H1 (cell line): ENCODE measurements at regions not wholly inside any gene's neighbourhood (a gene's known extent, or its start where the extent isn't known, plus 50 kb on each side); places are given as distances from the start of the nearest gene placed in this dataset.

Source experiments
- CTCF ChIA-PET: fragments of 300-600 bp; sonication (Branson Sonifier 250); formaldehyde crosslinking; loops from one replicate; lab custom pipeline; 2021; ENCODE audit not compliant: partially characterized antibody; lab: Charles Lee
- POLR2A ChIA-PET: fragments of 300-600 bp; sonication (Branson Sonifier 250); formaldehyde crosslinking; loops from one replicate; lab custom pipeline; 2021; ENCODE audit warnings: inconsistent platforms; ENCODE audit not compliant: partially characterized antibody; lab: Charles Lee
- DNase-seq, 2 experiments: peaks; one replicate each; pipeline versions ENCODE4 v3.0.0 to v3.0.0-alpha.2; 2010 to 2022; ENCODE audit warnings: low spot score in 2 of 2, low read depth in 1 of 2, mixed read lengths in 1 of 2
- FAIRE-seq: peaks from 2 replicates; lab custom pipeline; 2011; peaks lifted over from hg19 to GRCh38; lab: Jason Lieb, UNC
- H2AFZ ChIP-seq: 2 replicates; pipeline ENCODE4 v1.8.1; 2012; ENCODE audit warnings: low read length, inconsistent platforms
- H2AK5ac ChIP-seq: 2 replicates; pipeline ENCODE4 v1.6.1; 2013; ENCODE audit warnings: low read depth, low read length
- H2BK120ac ChIP-seq: replicated peaks from 2 replicates; pipeline ENCODE3; 2013; ENCODE audit warnings: low read depth, low read length, inconsistent platforms
- H2BK12ac ChIP-seq: 2 replicates; pipeline ENCODE4 v1.6.1; 2013; ENCODE audit warnings: low read depth, low read length
- H2BK15ac ChIP-seq: 2 replicates; pipeline ENCODE4 v1.6.1; 2013; ENCODE audit warnings: low read length
- H2BK20ac ChIP-seq: 2 replicates; pipeline ENCODE4 v1.6.1; 2013; ENCODE audit warnings: low read length
- H2BK5ac ChIP-seq: 2 replicates; pipeline ENCODE4 v1.6.1; 2013; ENCODE audit warnings: low read depth, low read length
- H3K14ac ChIP-seq: 2 replicates; pipeline ENCODE4 v1.6.1; 2013; ENCODE audit warnings: inconsistent platforms; ENCODE audit not compliant: insufficient read length
- H3K18ac ChIP-seq: 2 replicates; pipeline ENCODE4 v1.6.1; 2013; ENCODE audit warnings: low read length; ENCODE audit errors: extremely low read depth
- H3K23ac ChIP-seq: 2 replicates; pipeline ENCODE4 v1.6.1; 2013; ENCODE audit warnings: inconsistent platforms; ENCODE audit not compliant: insufficient read length
- H3K23me2 ChIP-seq: 2 replicates; pipeline ENCODE4 v1.6.1; 2013; ENCODE audit warnings: low read depth, low read length
- H3K27ac ChIP-seq: 2 replicates; pipeline ENCODE4 v1.6.1; 2011; ENCODE audit warnings: low read depth, low read length, inconsistent platforms
- H3K27me3 ChIP-seq, 4 experiments: replicated peaks in 1 of 4; 1 replicate in 1 of 4; 2 replicates in 3 of 4; pipeline versions ENCODE4 v1.6.1 to v1.8.1; 2011 to 2013; ENCODE audit warnings: low read length in 3 of 4, mild to moderate bottlenecking in 3 of 4, inconsistent platforms in 2 of 4, mixed read lengths in 2 of 4, moderate library complexity in 1 of 4; ENCODE audit not compliant: control insufficient read depth in 3 of 4, insufficient read depth in 3 of 4; ENCODE audit errors: extremely low read depth in 1 of 4
- H3K36me3 ChIP-seq, 4 experiments: 2 replicates each; pipeline versions ENCODE4 v1.6.1 to v1.8.1; 2011 to 2013; ENCODE audit warnings: mild to moderate bottlenecking in 4 of 4, low read length in 3 of 4, moderate library complexity in 2 of 4, control low read depth in 1 of 4, inconsistent platforms in 1 of 4; ENCODE audit not compliant: insufficient read depth in 4 of 4, control insufficient read depth in 2 of 4
- H3K4ac ChIP-seq: replicated peaks from 2 replicates; pipeline ENCODE3; 2013; ENCODE audit warnings: low read length, low read depth, mixed read lengths, inconsistent platforms; ENCODE audit not compliant: insufficient read length
- H3K4me1 ChIP-seq, 4 experiments: replicated peaks in 1 of 4; 1 replicate in 1 of 4; 2 replicates in 3 of 4; pipeline versions ENCODE4 v1.6.1 to v1.8.1; 2011 to 2013; ENCODE audit warnings: low read length in 3 of 4, inconsistent platforms in 2 of 4, mixed read lengths in 1 of 4; ENCODE audit not compliant: insufficient read depth in 4 of 4, control insufficient read depth in 3 of 4
- H3K4me2 ChIP-seq, 2 experiments: 2 replicates each; pipeline versions ENCODE4 v1.6.1 to v1.8.1; 2011 to 2013; ENCODE audit warnings: low read depth in 2 of 2, low read length in 2 of 2, control low read depth in 1 of 2, inconsistent platforms in 1 of 2, mild to moderate bottlenecking in 1 of 2; ENCODE audit not compliant: insufficient read depth in 1 of 2
- H3K4me3 ChIP-seq, 4 experiments: fragments of 200-600, 300-600 bp in 1 of 4; sonication (generic), shearing (Covaris generic), sonication (Bioruptor Twin) in 1 of 4; 2 replicates each; pipeline versions ENCODE4 v1.5.1 to v1.8.1; 2011 to 2016; ENCODE audit warnings: low read length in 4 of 4, low read depth in 3 of 4, control low read depth in 2 of 4, inconsistent platforms in 2 of 4, mild to moderate bottlenecking in 2 of 4, mixed read lengths in 1 of 4, moderate library complexity in 1 of 4; ENCODE audit not compliant: insufficient read depth in 2 of 4; ENCODE audit errors: extremely low read depth in 1 of 4
- H3K56ac ChIP-seq: replicated peaks from 2 replicates; pipeline ENCODE3; 2013; ENCODE audit warnings: low read depth, mild to moderate bottlenecking, mixed read lengths, low read length, inconsistent platforms; ENCODE audit not compliant: insufficient read length
- H3K79me1 ChIP-seq: 2 replicates; pipeline ENCODE4 v1.6.1; 2013; ENCODE audit warnings: low read depth, low read length, control low read depth
- H3K79me2 ChIP-seq, 2 experiments: 2 replicates each; pipeline versions ENCODE4 v1.6.1 to v1.8.1; 2012 to 2013; ENCODE audit warnings: low read length in 2 of 2, mild to moderate bottlenecking in 2 of 2, inconsistent platforms in 1 of 2; ENCODE audit not compliant: insufficient read depth in 2 of 2, control insufficient read depth in 1 of 2
- H3K9ac ChIP-seq, 4 experiments: replicated peaks in 1 of 4; 1 replicate in 1 of 4; 2 replicates in 3 of 4; pipeline versions ENCODE4 v1.6.1 to v1.8.1; 2011 to 2013; ENCODE audit warnings: low read depth in 3 of 4, low read length in 3 of 4, control low read depth in 2 of 4, mild to moderate bottlenecking in 2 of 4, moderate library complexity in 2 of 4, inconsistent platforms in 1 of 4; ENCODE audit errors: extremely low read depth in 1 of 4
- H3K9me3 ChIP-seq, 2 experiments: 2 replicates each; pipeline versions ENCODE4 v1.6.1 to v1.8.1; 2012 to 2013; ENCODE audit warnings: mild to moderate bottlenecking in 2 of 2, moderate library complexity in 2 of 2, control low read depth in 1 of 2, inconsistent platforms in 1 of 2, low read depth in 1 of 2, low read length in 1 of 2, mixed read lengths in 1 of 2; ENCODE audit not compliant: insufficient read depth in 2 of 2
- H4K20me1 ChIP-seq, 2 experiments: replicated peaks in 1 of 2; 2 replicates each; pipeline versions ENCODE3 to v1.8.1; 2011 to 2013; ENCODE audit warnings: inconsistent platforms in 2 of 2, low read length in 2 of 2, mild to moderate bottlenecking in 1 of 2; ENCODE audit not compliant: insufficient read depth in 2 of 2, control insufficient read depth in 1 of 2
- H4K5ac ChIP-seq: 2 replicates; pipeline ENCODE4 v1.6.1; 2013; ENCODE audit warnings: low read length, low read depth, mixed read lengths, inconsistent platforms; ENCODE audit not compliant: insufficient read length
- H4K8ac ChIP-seq: 2 replicates; pipeline ENCODE4 v1.8.0; 2013; ENCODE audit warnings: mild to moderate bottlenecking, moderate library complexity, low read length, inconsistent platforms; ENCODE audit not compliant: insufficient read depth; ENCODE audit errors: extremely low read depth
- H4K91ac ChIP-seq: replicated peaks from 2 replicates; pipeline ENCODE3; 2013; ENCODE audit warnings: low read length, mixed read lengths, inconsistent platforms; ENCODE audit not compliant: insufficient read length
- CHD1 ChIP-seq: IDR thresholded peaks from 2 replicates; pipeline ENCODE4 v1.6.1; 2012; ENCODE audit warnings: low read depth, low read length, improper control_type of control experiment
- HDAC2 ChIP-seq, 2 experiments: fragments of 300-600 bp in 1 of 2; sonication (generic) in 1 of 2; IDR thresholded peaks; 2 replicates each; pipeline ENCODE4 v1.6.1; 2011 to 2012; ENCODE audit warnings: low read depth in 2 of 2, low read length in 2 of 2, mild to moderate bottlenecking in 2 of 2, moderate library complexity in 2 of 2, borderline replicate concordance in 1 of 2, inconsistent platforms in 1 of 2
- KDM1A ChIP-seq: fragments of 200-600, 300-600 bp; sonication (generic); IDR thresholded peaks from 2 replicates; pipeline ENCODE4 v1.7.1; 2016; ENCODE audit warnings: mild to moderate bottlenecking, low read length, borderline replicate concordance
- KDM4A ChIP-seq: IDR thresholded peaks from one replicate; pipeline ENCODE4 v1.7.1; 2012; ENCODE audit warnings: low read depth, mild to moderate bottlenecking, moderate library complexity, low read length, inconsistent platforms; ENCODE audit not compliant: severe bottlenecking
- NANOG ChIP-seq: IDR thresholded peaks from 2 replicates; pipeline ENCODE4 v1.6.1; 2011; ENCODE audit warnings: low read length, low read depth, mild to moderate bottlenecking, inconsistent platforms; ENCODE audit not compliant: insufficient read depth, poor library complexity, severe bottlenecking
- POLR2A ChIP-seq, 2 experiments: IDR thresholded peaks; 1 replicate in 1 of 2; 2 replicates in 1 of 2; pipeline ENCODE4 v1.6.1; 2011; ENCODE audit warnings: low read depth in 2 of 2, low read length in 2 of 2, mild to moderate bottlenecking in 2 of 2; ENCODE audit errors: control extremely low read depth in 1 of 2
- RXRA ChIP-seq: IDR thresholded peaks from 2 replicates; pipeline ENCODE4 v1.6.1; 2011; ENCODE audit warnings: low read depth, mild to moderate bottlenecking, low read length, moderate library complexity; ENCODE audit not compliant: insufficient read depth
- WGBS, 2 experiments: shearing (Covaris generic) in 1 of 2; methylation state at CpG; one replicate each; pipeline versions ENCODE4 v1.1.6 to v1.1.7; 2013 to 2015; ENCODE audit warnings: low lambda C conversion rate in 2 of 2, mixed read lengths in 2 of 2, inconsistent platforms in 1 of 2, low coverage in 1 of 2, missing lambda C conversion rate in 1 of 2; ENCODE audit not compliant: insufficient replicate concordance in 2 of 2, insufficient coverage in 1 of 2, insufficient read length in 1 of 2; ENCODE audit errors: extremely low coverage in 1 of 2, missing lambda C conversion rate in 1 of 2; 5-methylcytosine and 5-hydroxymethylcytosine counted together

GRCh38 chr14:86141966-86142365 lies 612.0 kb downstream of the FLRT2 start:
- no peak overlapping the region for H3K56ac ChIP-seq

More at GRCh38 chr14:86141966-86142365, 612.0 kb downstream of the FLRT2 start:
- no peak overlapping the region for H4K91ac ChIP-seq
- no peaks in the 10 kb centered on the region for H3K36me3 ChIP-seq
- ChIA-PET POLR2A (no interaction called here), CTCF (interaction anchor here (0.7 to 2.8 kb wide), 2 partner anchors 11 to 1027 kb away, joined by 5 to 15 read pairs; no protein-coding TSS in a partner anchor)
- no peak overlapping the region for H3K9ac ChIP-seq
- no peak overlapping the region for H3K18ac ChIP-seq
- H3K27me3 ChIP-seq: no peaks in the 10 kb centered on the region
- no peak overlapping the region for H4K8ac ChIP-seq
- H4K5ac ChIP-seq: no peak overlapping the region
- H2AK5ac ChIP-seq: no peak overlapping the region
- TF ChIP-seq NANOG (no peak), HDAC2 (IDR thresholded peaks at IDR 0.05; ENCODE audit: borderline replicate concordance in 1 of 2, low read depth in 2 of 2, low read length in 2 of 2) (no peak), RXRA (no peak), POLR2A (IDR thresholded peaks at IDR 0.05; ENCODE audit: control extremely low read depth in 1 of 2, low read depth in 2 of 2, low read length in 2 of 2) (no peak), CHD1 (no peak), KDM1A (no peak), KDM4A (no peak)
- H3K23ac ChIP-seq: no peak overlapping the region
- H2BK20ac ChIP-seq: no peak overlapping the region
- WGBS, 2 experiments: 92% methylated on average over 2 of the region's 2 CpGs; no CpG with 5 or more reads in 1 of the 2 experiments
- no peak overlapping the region; the same call in 1 of the 2 replicates for H2AFZ ChIP-seq
- no peak overlapping the region for H2BK5ac ChIP-seq
- H3K27ac ChIP-seq: no peak overlapping the region
- no peak overlapping the region for H2BK12ac ChIP-seq
- H3K79me1 ChIP-seq: no peaks in the 10 kb centered on the region
- H3K14ac ChIP-seq: no peak overlapping the region
- no peak overlapping the region for H3K4me3 ChIP-seq
- FAIRE-seq (no peak), DNase-seq (no peak)
- H3K23me2 ChIP-seq: no peaks in the 10 kb centered on the region
- H2BK15ac ChIP-seq: no peak overlapping the region
- H4K20me1 ChIP-seq: no peaks in the 10 kb centered on the region
- H3K4me2 ChIP-seq: no peak overlapping the region
- H2BK120ac ChIP-seq: no peak overlapping the region
- H3K9me3 ChIP-seq: no peaks in the 10 kb centered on the region
- H3K79me2 ChIP-seq: no peaks in the 10 kb centered on the region
- H3K4ac ChIP-seq: no peak overlapping the region
- no peaks in the 10 kb centered on the region for H3K4me1 ChIP-seq
